ENCODE measurements at regions not wholly inside any gene's neighbourhood (a gene's known extent, or its start where the extent isn't known, plus 50 kb on each side); places are given as distances from the start of the nearest gene placed in this dataset.

- TF ChIP-seq EZH2 (IDR thresholded peaks at IDR 0.05; ENCODE audit: borderline replicate concordance, low read length) (no peak), CTCF (IDR thresholded peaks at IDR 0.05; ENCODE audit: low read length) (peak; percentile 95)
Measured at GRCh38 chr5:129852747-129853352, 51.4 kb upstream of the CHSY3 start.
